GM18909 (cell line): ENCODE measurements at regions not wholly inside any gene's neighbourhood (a gene's known extent, or its start where the extent isn't known, plus 50 kb on each side); places are given as distances from the start of the nearest gene placed in this dataset.
A peak's percentile ranks its signal among the peaks of the same experiment; 100 is the strongest.
"Not testable (repeated sequence)": the region's sequence is repeated elsewhere in the genome, so short reads cannot be mapped to it uniquely, and the experiment has no call there.

Source experiments
- ATAC-seq: cut with Tn5 transposase; IDR thresholded peaks from one replicate; pipeline ENCODE4 v1.9.1; 2021; ENCODE audit warnings: mild to moderate bottlenecking; ENCODE audit not compliant: unreplicated experiment, poor library complexity

GRCh38 chr5:86118542-86118941 lies 499.2 kb upstream of the COX7C start:
- ATAC-seq: no peak

GRCh38 chr5:86124333-86124732 lies 493.4 kb upstream of the COX7C start:
- no peak for ATAC-seq

GRCh38 chr5:86125731-86126601 lies 491.8 kb upstream of the COX7C start:
- no peak for ATAC-seq

GRCh38 chr5:86127696-86128095 lies 490.0 kb upstream of the COX7C start:
- no peak for ATAC-seq

- no peak for ATAC-seq
Measured at GRCh38 chr5:86129009-86129408, 488.7 kb upstream of the COX7C start.

- no peak for ATAC-seq
Measured at GRCh38 chr5:86137297-86137696, 480.4 kb upstream of the COX7C start.

- ATAC-seq: no peak
Measured at GRCh38 chr5:86143837-86144236, 473.9 kb upstream of the COX7C start.

GRCh38 chr5:86152988-86153560 lies 464.7 kb upstream of the COX7C start:
- no peak for ATAC-seq

GRCh38 chr5:86155796-86156195 lies 461.9 kb upstream of the COX7C start:
- ATAC-seq: no peak

- ATAC-seq: no peak
Measured at GRCh38 chr5:86170194-86170593, 447.5 kb upstream of the COX7C start.

- ATAC-seq: peak; percentile 85
Measured at GRCh38 chr5:86175224-86175623, 442.5 kb upstream of the COX7C start.

- no peak for ATAC-seq
Measured at GRCh38 chr5:86199287-86199686, 418.5 kb upstream of the COX7C start.

GRCh38 chr5:86228147-86228546 lies 389.6 kb upstream of the COX7C start:
- no peak for ATAC-seq

GRCh38 chr5:86232246-86232645 lies 385.5 kb upstream of the COX7C start:
- no peak for ATAC-seq

GRCh38 chr5:86244153-86244552 lies 373.6 kb upstream of the COX7C start:
- ATAC-seq: no peak

GRCh38 chr5:86257871-86258270 lies 359.9 kb upstream of the COX7C start:
- ATAC-seq: no peak

GRCh38 chr5:86284400-86285190 lies 333.1 kb upstream of the COX7C start:
- ATAC-seq: not testable (repeated sequence)

GRCh38 chr5:86287437-86287836 lies 330.3 kb upstream of the COX7C start:
- not testable (repeated sequence) for ATAC-seq

GRCh38 chr5:86289786-86290185 lies 328.0 kb upstream of the COX7C start:
- ATAC-seq: not testable (repeated sequence)

GRCh38 chr5:86292811-86293210 lies 324.9 kb upstream of the COX7C start:
- ATAC-seq: not testable (repeated sequence)

GRCh38 chr5:86302643-86303042 lies 315.1 kb upstream of the COX7C start:
- ATAC-seq: not testable (repeated sequence)
